Midbrain (tissue), 1 donor: ENCODE measurements at regions not wholly inside any gene's neighbourhood (a gene's known extent, or its start where the extent isn't known, plus 50 kb on each side); places are given as distances from the start of the nearest gene placed in this dataset.

Experiments used
- DNase-seq: peaks from one replicate; lab custom pipeline; 2025; lab: John Stamatoyannopoulos, UW

DNA sequence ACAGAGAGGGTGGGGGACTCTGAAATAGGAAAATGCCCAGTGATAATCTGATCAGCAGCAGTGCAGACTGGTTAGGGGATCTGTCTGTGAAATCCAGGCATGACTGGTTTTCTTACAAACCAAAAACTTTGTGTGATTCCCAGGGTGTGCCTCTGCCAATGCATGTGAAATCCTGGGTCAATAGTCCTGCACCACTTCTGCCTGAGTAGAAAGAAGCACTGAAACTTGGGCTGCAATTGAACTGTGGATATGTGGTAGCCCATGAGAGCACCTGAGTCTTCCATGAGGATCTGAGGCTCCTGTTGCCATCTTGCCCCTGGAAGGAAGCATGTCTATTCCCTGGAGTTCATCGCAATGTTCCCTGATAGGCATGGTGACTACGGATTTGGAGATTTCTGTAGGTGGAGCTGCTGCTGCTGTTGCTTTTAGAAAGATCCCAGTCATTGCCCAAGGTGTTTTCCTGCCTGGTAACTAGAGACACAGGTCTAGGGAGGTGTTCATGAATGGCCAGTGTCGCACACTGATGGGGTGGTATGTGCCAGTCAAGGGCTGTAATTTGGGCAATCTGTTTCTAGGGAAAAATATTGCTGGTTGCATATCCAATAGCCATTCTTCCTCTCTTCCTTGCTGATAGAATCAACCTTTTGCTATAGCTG, 146.7 kb downstream of the CARTPT start:
- DNase-seq: no peak

DNA sequence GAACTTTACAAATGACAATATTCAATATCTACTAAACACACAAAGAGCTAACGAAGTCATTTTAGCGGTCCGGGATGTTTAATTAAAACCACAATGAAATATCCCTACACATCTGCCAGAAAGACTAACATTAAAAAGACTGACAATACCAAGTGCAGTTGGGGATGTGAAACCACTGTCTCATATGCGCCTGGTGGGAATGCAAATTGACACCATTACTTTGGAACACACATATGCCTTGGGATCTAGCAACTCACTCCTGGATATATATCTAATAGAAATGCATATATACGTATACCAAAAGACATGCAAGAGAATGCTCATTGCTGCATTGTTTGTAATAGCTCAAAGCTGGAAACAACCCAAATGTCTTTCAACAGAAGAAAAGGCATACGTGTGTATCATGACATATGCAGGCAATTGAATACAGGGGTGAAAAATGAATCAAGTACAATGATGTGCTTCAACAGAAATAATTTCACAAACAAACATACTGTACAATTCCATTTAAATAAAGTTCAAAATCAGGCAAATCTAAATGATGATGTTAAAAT, 153.3 kb downstream of the CARTPT start:
- DNase-seq: no peak

- DNase-seq: no peak
Measured at GRCh38 chr5:71873191-71873591, 154.1 kb downstream of the CARTPT start.

GRCh38 chr5:71874521-71874920, 155.4 kb downstream of the CARTPT start:
- no peak for DNase-seq

DNA sequence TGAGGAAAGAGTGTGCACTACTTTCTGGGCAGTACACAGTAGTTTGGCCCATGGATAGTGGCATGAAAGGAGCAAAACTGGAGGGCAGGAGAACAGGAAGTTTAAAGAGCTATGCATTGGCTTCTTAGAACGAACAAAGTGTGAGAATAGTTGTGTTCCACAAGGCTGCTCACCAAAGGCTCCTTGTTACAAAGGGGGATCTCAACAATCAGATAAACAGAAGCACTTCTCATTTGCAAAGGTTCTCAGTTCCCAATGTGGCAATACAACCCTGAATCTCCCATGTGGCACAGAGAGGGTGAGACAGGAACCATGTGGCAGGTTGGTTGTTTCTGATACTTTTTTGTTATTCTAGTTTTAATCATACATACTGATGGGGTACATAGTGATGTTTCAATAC, 158.4 kb downstream of the CARTPT start:
- no peak for DNase-seq

- no peak for DNase-seq
Measured at GRCh38 chr5:71880536-71880935, 161.5 kb downstream of the CARTPT start.

DNA sequence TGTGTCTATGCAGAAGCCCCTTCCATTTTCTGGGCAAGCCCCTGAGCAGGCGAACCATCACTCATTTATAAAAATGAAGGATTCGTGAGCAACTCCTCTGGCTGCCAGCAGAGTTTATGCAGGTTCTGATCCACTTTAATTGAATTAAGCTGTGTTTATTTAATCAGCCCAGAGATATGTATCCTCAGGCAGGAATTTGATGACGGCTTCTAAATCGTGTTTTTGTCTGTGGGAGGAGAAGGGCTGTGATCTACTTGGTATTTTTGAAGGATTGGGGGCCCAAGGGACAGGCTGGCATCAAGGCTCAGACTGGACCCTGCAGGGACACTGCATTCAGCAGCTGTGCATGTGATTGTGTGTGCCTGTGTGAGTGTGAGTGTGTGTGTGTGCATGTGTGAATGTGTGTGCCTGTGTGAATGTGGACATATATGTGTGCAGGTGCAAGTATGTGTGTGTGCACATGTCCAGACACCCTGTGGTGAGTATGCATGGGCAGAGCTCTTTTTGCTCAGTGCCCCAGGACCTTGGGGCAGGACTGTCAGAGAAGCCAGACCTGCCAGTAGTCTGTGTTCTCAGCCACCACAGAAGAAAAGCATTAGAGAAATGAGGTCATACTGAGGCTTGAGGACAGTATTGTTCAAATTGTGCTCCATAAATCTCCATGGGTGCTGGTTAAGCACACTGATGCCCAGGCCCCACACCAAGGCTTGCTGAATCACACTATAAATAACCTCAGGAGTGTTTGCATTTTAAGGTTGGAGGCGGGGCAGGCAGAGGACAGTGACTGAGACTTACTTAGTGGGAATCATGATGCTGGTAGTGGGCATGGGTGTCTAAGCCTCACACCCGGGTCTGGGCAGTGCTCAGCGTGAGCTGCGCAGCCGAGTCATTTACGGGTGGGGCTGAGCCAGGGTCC, 164.0 kb downstream of the CARTPT start:
- no peak for DNase-seq

DNA sequence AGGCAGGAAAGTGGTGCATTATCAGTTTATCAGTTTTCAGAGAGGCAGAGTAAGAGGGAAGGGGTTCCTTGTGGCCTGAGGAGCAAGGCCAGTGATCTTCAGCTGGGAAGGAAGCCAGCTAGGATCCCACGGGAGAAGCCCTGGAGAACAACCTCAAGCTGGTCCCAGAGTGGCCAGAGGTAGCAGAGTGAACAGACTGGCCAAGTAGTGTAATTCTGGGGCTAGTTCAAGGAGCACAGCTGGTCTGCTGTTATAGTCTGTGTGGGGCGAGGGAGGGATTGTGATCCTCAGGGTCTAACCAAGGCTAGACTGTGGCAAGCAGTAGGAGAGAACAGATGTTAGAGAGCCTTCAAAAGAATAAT, 164.6 kb downstream of the CARTPT start:
- no peak for DNase-seq

DNA sequence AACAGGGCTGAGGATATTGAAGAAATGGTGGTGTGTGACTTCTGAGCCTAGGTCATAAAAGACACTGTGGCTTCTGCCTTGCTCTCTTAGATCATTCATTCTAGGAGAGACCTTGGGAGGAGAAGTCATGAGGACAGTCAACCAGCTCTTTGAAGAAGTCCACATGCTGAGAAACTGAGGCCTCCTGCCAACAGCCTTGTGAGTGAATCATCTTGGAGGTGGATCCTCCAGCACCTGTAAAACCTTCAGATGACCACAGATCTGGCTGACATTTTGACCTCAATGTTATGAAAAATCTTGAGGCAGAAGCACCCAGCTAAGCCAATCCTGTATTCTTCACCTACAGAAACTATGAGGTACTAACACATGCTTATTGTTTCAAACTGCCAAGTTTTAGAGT, 165.9 kb downstream of the CARTPT start:
- no peak for DNase-seq

GRCh38 chr5:71886406-71886805, 167.3 kb downstream of the CARTPT start:
- no peak for DNase-seq

- peak; percentile 17 for DNase-seq
Measured at GRCh38 chr5:71887680-71888079, 168.6 kb downstream of the CARTPT start.

DNA sequence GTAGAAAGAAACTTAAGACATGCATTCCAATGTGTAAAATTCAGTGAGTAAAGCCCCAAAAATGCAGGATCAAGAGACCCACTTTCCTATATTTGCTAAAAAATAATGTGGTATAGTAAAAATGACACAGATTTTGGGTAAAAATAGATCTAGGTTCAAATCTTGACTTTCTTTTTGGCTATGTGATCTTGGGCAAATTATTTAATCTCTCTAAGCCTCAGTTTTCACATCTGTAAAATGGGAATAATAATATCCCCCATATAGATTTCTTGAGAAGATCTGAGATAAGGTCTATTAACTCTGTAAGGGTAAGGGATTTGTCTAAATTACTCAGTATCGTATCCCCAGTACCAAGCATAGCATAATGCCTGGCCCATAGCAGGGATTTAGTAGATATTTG, 172.3 kb downstream of the CARTPT start:
- DNase-seq: no peak

DNA sequence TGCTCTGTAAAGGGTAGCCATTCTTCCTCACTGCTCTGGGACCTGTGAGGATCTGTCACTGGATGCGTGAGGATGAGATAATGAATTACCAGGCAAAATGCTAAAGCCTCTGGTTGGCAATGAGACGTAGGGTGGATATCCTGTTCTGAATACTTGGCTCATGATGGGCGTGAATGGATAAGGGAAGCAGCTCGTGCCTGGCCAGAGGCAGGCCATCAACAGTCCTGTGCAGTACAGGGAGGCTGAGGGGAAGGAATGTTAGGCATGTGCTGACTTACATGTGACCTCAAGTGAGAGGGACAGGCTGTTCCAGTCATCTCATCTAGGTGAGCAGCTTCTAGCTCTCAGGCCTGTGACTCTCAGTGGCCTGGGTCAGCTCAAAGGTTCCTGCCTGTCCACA, 172.8 kb downstream of the CARTPT start:
- DNase-seq: no peak

DNA sequence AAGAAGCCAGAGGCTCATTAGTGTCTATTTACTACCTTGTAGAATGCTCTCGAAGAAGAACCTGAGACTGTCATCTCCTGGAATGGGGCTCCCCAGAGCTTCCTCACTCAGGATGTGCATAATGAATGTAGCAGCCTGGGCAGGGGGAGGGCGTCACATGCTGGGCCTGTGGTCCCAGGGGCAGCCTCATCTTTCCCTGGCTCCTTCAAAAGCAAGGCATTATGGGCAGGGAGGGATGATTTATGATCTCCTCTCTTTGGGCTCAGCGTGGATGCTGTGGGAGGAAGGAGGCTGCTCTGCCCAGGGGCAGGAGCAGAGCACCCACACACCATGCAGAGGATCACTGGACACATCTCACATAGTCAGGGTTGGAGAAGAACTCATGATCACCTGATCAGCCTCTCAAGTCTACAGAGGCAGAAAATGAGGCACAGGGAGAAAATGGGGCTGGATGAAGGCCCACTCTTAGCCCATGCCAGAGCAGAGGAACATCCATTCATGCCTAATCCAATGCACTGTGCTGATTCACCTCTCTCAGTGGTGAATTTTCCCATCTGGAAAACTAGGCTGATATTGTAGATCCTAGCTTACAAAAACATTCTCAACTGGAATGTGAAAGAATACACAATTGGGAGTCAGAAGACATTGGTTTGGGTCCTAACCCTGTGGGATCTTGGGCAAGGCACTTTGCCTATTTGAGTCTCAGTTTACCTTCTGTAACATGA, 173.7 kb downstream of the CARTPT start:
- DNase-seq: no peak

DNA sequence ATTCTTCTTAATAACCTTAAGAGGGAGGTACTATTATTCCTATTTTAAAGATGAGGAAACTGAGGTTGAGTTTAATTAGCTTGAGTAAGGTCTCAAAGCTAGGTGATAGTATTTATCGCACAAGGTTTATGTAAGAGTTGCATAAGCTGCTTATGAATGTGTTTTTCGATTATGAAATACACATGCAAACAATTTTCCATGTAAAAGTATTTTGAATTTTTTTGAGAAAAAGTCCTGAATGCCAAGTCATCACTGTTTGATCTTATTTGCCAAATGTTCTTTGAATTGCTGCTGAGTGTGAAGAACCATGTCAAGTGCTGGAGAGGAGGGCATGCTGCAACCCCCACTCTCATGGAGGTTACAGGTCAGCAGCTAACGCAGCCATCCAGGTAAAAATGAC, 174.4 kb downstream of the CARTPT start:
- no peak for DNase-seq

GRCh38 chr5:71894091-71894490, 175.0 kb downstream of the CARTPT start:
- no peak for DNase-seq

DNA sequence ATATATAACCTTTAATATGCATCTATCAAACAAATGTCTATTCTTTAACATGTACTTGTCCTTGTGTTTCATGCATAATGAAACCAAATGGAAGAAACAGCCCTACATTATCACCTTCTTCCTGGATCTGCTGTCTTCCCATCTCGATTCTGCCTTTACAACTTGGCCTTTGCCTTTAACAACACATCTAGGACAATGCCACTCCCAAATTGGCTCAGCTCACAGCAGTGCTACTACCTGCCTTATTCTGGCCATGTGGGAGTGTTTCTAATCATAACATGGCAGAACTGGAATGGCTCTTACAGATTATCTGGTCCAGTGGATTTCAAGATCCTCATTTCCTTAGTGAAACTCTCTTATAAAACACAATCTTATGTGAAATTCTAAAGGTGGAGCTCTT, 176.5 kb downstream of the CARTPT start:
- DNase-seq: no peak

DNA sequence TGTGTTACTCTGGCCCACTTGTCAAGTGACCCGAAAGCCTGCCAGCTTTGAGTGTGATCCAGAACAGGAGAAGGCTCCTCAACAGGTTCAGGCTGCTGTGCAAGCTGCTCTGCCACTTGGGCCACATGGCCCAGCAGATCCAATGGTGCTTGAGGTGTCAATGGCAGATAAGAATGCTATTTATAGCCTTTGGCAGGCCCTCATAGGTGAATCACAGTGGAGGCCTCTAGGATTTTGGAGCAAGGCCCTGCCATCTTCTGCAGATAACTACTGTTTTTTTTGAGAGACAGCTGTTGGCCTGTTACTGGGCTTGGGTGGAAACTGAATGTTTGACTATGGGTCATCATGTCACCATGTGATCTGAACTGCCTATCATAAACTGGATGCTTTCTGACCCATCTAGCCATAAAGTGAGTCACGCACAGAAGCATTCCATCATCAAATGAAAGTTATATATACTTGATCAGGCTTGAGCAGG, 180.8 kb downstream of the CARTPT start:
- DNase-seq: no peak

DNA sequence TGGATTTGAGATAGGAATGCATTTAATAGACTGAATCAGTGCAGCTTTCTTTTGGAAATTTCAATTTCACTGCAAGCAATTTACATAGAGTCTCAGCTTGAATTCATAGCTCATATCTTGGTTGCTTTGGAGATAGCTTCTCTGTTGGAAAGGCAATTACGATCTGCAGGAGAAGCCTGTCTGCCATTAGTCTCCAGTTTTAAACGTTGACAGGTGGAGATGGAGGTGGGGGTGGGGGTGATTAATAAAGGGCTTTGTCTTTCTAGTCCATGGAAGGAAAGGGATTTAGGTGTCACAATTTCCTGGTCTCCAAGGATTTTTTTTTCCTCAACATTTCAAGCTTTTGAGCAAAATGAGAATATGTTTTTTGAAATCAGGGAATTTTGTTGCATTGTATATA, 184.7 kb downstream of the CARTPT start:
- DNase-seq: no peak

DNA sequence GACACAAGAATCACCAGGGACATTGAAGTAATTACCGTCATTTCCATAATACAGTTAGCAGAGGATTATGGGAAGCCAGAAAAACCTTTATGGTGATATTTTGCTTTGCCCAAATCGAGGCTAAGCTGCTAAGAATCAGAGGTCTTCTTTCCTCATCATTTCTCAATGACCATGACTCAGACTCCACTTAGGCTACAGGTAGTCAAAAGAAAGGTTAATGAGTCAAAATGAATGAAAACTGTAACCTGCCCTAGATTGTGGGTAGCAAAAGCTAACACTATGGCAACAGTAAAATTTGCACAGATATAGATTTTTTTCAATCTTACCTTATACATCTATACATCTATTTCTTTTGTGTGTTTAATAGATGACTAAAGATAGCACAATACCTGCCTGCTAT, 185.8 kb downstream of the CARTPT start:
- DNase-seq: no peak

- DNase-seq: no peak
Measured at GRCh38 chr5:71905834-71906711, 187.0 kb downstream of the CARTPT start.
